ENCODE measurements at regions not wholly inside any gene's neighbourhood (a gene's known extent, or its start where the extent isn't known, plus 50 kb on each side); places are given as distances from the start of the nearest gene placed in this dataset.

DNA sequence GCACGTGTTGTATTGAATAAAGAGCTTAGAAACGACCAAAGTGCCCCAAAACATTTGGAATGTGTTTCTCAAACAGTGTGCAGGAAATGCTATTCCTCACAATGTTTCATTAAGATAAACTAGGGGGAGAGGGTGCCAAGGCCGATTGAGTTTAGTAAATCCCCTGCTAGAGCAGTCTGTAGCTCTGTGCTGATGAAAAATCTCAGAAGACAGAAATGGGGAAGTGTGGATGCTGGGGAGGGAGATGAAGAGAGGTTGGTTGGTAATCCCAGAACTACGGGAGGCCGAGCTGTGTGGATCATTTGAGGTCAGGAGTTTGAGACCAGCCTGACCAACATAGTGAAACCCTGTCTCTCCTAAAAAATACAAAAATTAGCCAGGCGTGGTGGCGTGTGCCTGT lies 121.2 kb downstream of the FOXB1 start:
- CTCF ChIA-PET = no interaction called here
- no TSS peak for BruUV-seq (replicated peaks)
- H3K9me2 ChIP-seq (replicated peaks; ENCODE audit: low read length) = no peaks in the 10 kb centered on the region

DNA sequence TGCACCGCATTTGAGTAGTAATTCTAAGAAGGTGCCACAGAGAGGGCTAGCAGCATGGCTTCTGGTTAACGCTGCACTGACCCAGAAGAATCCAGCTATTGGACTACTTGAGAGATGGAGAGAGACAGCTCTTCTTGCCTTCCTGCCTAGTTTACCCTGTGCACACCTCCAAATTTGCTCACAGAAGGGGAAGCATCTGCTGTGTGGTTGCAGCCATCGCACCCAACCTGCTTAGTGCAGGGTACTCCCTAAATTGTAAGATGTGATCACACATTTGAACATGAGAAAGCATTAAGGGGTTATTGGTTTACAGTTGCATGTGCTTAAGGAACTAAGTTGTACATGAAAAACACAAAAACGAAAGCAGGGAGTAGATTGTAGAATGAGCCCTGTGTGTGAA lies 122.1 kb downstream of the FOXB1 start:
- H2AFZ ChIP-seq (ENCODE audit: low read length) = no peak overlapping the region
- no peaks in the 10 kb centered on the region for H3K27me3 ChIP-seq (ENCODE audit: low read length)
- no peaks in the 10 kb centered on the region for H3K79me2 ChIP-seq (ENCODE audit: low read length)
- TF ChIP-seq EZH2 (IDR thresholded peaks at IDR 0.05; ENCODE audit: low read length, unreplicated experiment) (no peak), EZH2phosphoT487 (IDR thresholded peaks at IDR 0.05; ENCODE audit: borderline replicate concordance, low read length) (no peak), CTCF (conservative IDR thresholded peaks at IDR 0.05; ENCODE audit: low read depth, low read length) (no peak)
- ATAC-seq (no peak), DNase-seq (no peak)
- no peaks in the 10 kb centered on the region for H3K9me2 ChIP-seq (replicated peaks; ENCODE audit: low read length)
- no peaks in the 10 kb centered on the region for H3F3A ChIP-seq (ENCODE audit: low read length, unreplicated experiment)
- BruUV-seq (replicated peaks) = no TSS peak
- no peaks in the 10 kb centered on the region for H3K36me3 ChIP-seq (ENCODE audit: low read depth, low read length)
- ChIA-PET POLR2A (ENCODE audit: unreplicated experiment) (no interaction called here), CTCF (interaction anchor here (0.6 kb wide), 1 partner anchor 137 kb away, joined by 3 read pairs; no protein-coding TSS in a partner anchor)
- H3K4me2 ChIP-seq (ENCODE audit: low read length) = no peak overlapping the region
- H3K9ac ChIP-seq (ENCODE audit: low read length) = no peak overlapping the region
- intact Hi-C loops (cut with micrococcal nuclease) = loop anchor here (5.0 kb wide), 1 partner anchor 119 kb away; no protein-coding TSS in a partner anchor
- H3K9me3 ChIP-seq (ENCODE audit: low read length) = no peaks in the 10 kb centered on the region
- H4K20me1 ChIP-seq (ENCODE audit: low read length) = no peaks in the 10 kb centered on the region
- no peaks in the 10 kb centered on the region for H3K4me1 ChIP-seq (ENCODE audit: insufficient read depth, low read length)
- H3K4me3 ChIP-seq (ENCODE audit: low read length) = no peak overlapping the region
- no peak overlapping the region for H3K27ac ChIP-seq (ENCODE audit: low read length)

More for the DNA sequence above, 121.2 kb downstream of the FOXB1 start:
- Histone ChIP-seq H4K20me1 (ENCODE audit: low read length) (no peaks in the 10 kb centered on the region), H3K4me2 (ENCODE audit: low read length) (no peak overlapping the region), H3K9ac (ENCODE audit: low read length) (no peak overlapping the region), H3K36me3 (ENCODE audit: low read depth, low read length) (no peaks in the 10 kb centered on the region), H3K9me3 (ENCODE audit: low read length) (no peaks in the 10 kb centered on the region), H3K4me3 (ENCODE audit: low read length) (no peak overlapping the region), H3K4me1 (ENCODE audit: insufficient read depth, low read length) (no peaks in the 10 kb centered on the region), H2AFZ (ENCODE audit: low read length) (no peak overlapping the region), H3K79me2 (ENCODE audit: low read length) (no peaks in the 10 kb centered on the region), H3K27ac (ENCODE audit: low read length) (no peak overlapping the region), H3F3A (ENCODE audit: low read length, unreplicated experiment) (no peaks in the 10 kb centered on the region), H3K27me3 (ENCODE audit: low read length) (no peaks in the 10 kb centered on the region)
- DNase-seq (no peak), ATAC-seq (no peak)
- POLR2A ChIA-PET (ENCODE audit: unreplicated experiment) = no interaction called here
- no peak for TF ChIP-seq CTCF (conservative IDR thresholded peaks at IDR 0.05; ENCODE audit: low read depth, low read length)
- TF ChIP-seq EZH2phosphoT487 (IDR thresholded peaks at IDR 0.05; ENCODE audit: borderline replicate concordance, low read length) = no peak
- TF ChIP-seq EZH2 (IDR thresholded peaks at IDR 0.05; ENCODE audit: low read length, unreplicated experiment) = no peak
- intact Hi-C loops (cut with micrococcal nuclease) = loop anchor here (5.0 kb wide), 1 partner anchor 118 kb away; no protein-coding TSS in a partner anchor

- no peak overlapping the region for H3K27ac ChIP-seq (ENCODE audit: low read length)
- H3K9me2 ChIP-seq (replicated peaks; ENCODE audit: low read length) = no peaks in the 10 kb centered on the region
- DNase-seq = no peak
- intact Hi-C loops (cut with micrococcal nuclease) = loop anchor here (1.0 to 5.0 kb wide), 3 partner anchors 119 to 401 kb away; no protein-coding TSS in a partner anchor
- H2AFZ ChIP-seq (ENCODE audit: low read length) = no peak overlapping the region
- H3K9me3 ChIP-seq (ENCODE audit: low read length) = no peaks in the 10 kb centered on the region
- no peaks in the 10 kb centered on the region for H3F3A ChIP-seq (ENCODE audit: low read length, unreplicated experiment)
- no peak overlapping the region for H3K4me3 ChIP-seq (ENCODE audit: low read length)
- no peaks in the 10 kb centered on the region for H3K79me2 ChIP-seq (ENCODE audit: low read length)
- H3K36me3 ChIP-seq (ENCODE audit: low read depth, low read length) = no peaks in the 10 kb centered on the region
- no peaks in the 10 kb centered on the region for H3K4me1 ChIP-seq (ENCODE audit: insufficient read depth, low read length)
- ChIA-PET CTCF (interaction anchor here (0.6 kb wide), 1 partner anchor 137 kb away, joined by 3 read pairs; no protein-coding TSS in a partner anchor), POLR2A (ENCODE audit: unreplicated experiment) (no interaction called here)
- H3K27me3 ChIP-seq (ENCODE audit: low read length) = no peaks in the 10 kb centered on the region
- no peak overlapping the region for H3K4me2 ChIP-seq (ENCODE audit: low read length)
- H4K20me1 ChIP-seq (ENCODE audit: low read length) = no peaks in the 10 kb centered on the region
- TF ChIP-seq EZH2phosphoT487 (IDR thresholded peaks at IDR 0.05; ENCODE audit: borderline replicate concordance, low read length) (no peak), EZH2 (IDR thresholded peaks at IDR 0.05; ENCODE audit: low read length, unreplicated experiment) (no peak), CTCF (conservative IDR thresholded peaks at IDR 0.05; ENCODE audit: low read depth, low read length) (no peak)
- no peak overlapping the region for H3K9ac ChIP-seq (ENCODE audit: low read length)
- no TSS peak for BruUV-seq (replicated peaks)
- no peak for ATAC-seq
Observed at GRCh38 chr15:60126661-60127060, 122.5 kb downstream of the FOXB1 start.

All from PC-3 (cell line).